ENCODE measurements at regions not wholly inside any gene's neighbourhood (a gene's known extent, or its start where the extent isn't known, plus 50 kb on each side); places are given as distances from the start of the nearest gene placed in this dataset.
"Not testable (repeated sequence)": the region's sequence is repeated elsewhere in the genome, so short reads cannot be mapped to it uniquely, and the experiment has no call there.

DNA sequence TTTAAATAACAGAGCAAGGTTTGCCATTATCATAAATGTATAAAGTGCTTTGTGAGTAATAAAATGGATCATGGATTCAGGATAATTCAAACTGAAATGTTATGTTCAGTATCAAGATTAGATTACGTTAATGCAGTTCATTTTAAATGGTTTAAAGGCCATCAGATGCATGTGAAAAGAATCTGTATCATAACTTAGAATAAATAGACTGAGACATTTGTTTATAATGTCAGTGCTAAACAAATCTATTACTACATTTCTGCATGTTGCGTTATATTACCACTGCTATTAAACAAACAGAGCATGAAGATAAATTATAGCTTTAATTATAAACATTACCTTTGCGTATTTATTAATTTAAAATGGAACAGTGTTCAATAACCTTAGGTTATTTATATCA lies 160.2 kb downstream of the TOX3 start:
- DNase-seq, result no peak

DNA sequence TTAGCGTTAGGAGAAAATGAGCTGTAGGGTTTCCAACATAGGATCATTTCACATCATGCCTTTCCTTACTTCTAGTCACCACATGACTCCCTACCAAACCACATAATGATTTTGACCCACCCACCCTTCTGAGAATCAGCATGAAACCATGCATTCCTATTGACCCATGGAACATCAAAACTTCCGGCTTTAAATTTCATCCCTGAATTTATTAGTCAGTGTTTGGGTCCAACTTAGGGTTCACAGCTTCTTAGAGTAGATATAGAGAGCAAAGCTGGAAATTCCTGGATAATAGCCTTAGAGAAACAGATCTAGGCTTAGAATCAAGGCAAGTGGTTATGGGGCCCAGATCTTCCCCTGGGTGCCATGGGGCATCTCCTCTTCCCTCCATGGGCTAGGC lies 162.6 kb downstream of the TOX3 start:
- DNase-seq, result no peak

DNA sequence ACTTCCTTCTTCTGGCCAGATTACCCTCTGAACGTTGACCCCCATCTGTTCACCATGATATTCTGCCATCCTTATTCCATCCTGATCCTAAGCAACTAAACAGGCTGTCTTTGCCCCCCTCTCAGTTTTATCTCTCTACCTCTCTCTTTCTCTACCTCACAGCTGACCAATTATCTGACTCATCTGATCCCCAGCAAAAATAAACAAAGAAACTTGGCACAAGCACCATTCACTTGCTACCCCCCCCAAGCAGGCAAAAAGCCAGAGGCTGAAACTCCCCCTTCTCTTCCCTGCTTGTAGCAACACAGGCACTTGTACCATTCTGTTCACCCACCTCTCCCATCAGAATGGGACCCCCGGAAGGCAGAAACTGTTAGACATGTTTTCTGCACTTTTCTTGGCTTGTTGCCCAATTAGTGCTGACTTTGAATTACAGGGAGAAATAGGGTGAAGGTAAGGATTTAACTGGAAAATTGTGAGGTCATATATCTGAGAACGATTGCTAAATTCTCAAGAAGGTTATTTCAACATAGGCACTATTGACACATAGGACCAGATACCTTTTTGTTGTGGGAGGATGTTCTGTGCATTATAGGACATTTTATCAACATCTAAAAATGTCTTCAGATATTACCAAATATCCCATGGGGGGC lies 163.2 kb downstream of the TOX3 start:
- DNase-seq, result no peak

DNA sequence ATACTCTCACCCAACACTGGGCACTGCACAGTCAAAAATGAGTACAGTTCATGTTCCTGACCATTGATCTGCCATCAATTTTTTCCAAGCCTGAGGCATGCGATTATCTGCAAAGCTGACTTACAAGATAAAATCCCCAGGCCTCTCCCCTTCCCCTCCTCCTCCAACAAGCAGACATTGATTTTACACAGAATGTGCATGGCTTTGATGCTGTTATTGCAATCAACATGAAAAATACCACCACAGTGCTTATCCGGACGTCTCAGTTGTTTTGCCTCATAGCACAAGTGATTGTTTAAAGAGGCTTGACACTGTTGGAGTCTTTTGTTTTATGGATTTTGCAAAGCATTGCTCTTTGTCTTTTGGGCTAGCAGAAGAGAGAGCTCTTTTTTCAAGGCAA lies 163.8 kb downstream of the TOX3 start:
- no peak for DNase-seq

DNA sequence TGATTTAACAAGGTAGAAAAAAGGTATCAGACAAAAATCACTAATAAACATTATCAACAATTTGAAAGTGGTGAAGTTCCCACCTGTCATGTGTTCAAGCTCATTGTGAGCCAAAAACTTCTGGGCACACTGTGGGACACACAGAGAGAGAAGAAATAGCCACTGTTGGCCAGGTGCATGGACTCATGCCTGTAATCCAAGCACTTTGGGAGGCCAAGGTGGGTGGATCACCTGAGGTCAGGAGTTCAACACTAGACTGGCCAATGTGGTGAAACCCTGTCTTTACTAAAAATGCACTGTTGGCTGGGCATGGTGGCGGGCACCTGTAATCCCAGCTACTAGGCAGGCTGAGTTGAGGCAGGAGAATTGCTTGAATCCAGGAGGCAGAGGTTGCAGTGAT lies 167.4 kb downstream of the TOX3 start:
- no peak for DNase-seq

DNA sequence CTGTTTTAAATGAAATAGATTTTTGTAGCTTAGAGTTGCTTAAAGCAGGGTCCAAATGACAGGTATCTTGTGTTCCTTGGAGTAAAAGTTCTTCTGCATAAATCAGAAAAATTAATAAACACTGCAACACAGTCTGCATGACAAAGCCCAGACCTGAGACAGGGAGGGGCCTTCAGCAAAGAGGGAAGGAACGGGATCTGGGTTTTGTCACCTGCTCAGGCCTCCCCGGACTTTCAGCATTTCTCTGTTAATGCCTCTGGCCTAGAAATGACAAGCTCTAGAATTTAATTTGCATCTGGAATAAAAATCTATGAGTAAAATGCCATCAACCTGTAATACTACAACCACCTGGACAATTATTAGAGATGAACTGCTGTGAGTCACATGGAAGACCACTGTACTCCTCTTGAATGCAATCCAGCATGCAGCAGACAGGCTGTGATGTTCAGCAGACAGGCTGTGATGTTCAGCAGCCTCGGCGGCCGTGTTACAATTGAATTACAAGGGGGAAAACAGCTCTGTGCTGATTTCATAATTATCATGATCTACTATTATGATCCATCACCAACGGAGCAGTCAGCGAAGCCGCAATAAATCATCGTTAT lies 170.2 kb downstream of the TOX3 start:
- no peak for DNase-seq

DNA sequence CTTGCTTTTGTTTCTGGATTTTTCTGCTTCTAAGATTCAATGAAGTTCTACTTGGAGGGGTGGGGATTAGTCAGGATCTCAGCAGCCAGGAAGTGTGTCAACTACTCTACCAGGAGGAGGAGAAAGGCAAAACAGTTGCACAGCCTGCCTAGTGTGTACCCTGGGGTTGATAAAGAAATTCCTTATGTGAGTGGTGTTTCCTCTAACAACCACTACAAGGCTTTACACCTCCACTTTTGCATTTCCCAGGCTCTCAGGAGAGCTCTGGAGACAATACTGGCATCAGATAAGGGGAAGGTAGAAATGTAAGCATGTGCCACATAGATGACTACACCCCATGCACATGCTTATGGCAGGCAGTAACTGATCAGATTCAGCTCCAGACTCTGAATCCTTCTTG lies 174.6 kb downstream of the TOX3 start:
- DNase-seq, result no peak

DNA sequence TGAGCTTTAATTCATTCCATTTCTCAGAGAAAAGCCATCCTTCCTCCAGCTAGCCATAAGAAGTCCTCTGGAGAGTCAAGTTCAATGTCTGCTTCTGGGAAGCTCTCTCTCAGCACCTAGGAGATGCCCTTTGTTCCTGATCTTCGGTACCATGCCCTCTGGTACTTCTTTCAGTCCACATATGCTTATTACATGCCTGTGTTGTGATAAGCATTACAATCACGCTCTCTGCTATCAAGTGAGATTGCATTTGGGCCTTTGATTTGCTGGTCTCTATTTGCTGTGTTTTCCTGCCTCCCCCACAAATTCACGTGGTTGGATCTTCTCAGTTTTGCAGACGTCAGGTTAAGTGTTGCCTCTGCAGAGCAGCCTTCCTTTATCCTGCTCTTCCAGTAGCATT lies 178.1 kb downstream of the TOX3 start:
- no peak for DNase-seq

DNA sequence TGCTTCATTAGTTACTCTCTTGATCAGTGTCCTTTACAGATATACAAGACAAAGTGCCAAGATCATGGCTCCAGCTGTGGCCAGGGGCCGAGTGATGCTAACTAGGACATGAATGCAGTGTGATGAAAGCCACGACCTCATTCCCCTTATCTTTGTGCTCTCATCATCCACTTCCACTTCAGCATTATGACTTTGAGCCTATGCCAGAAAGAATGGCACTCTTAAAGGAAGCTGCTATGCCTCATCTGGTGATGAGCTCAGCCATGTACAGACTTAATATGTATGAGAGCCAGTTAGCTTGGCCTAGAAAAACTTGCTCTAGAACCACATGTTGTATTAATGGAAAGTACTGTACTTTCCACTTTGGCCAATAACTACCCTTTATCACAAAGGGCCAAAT lies 179.1 kb downstream of the TOX3 start:
- DNase-seq, result no peak

DNA sequence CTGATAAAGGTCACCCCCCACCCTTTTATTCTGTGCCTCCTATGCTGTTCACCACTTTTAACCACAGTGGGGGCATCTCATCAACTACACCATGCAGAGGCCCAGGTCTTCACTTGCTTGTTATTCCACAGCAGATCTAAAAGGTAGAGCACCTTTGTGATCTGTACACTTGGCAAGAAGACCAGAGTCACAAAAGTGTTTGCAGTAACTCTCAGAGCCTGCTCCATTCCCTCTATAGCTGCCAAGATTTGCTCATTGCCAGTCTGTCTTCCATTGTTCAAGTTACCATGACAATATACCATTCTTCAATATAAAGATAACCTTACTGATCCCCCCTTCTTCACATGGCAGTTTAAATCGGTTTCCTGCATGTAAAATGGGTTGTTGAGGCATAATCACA lies 180.0 kb downstream of the TOX3 start:
- no peak for DNase-seq

DNA sequence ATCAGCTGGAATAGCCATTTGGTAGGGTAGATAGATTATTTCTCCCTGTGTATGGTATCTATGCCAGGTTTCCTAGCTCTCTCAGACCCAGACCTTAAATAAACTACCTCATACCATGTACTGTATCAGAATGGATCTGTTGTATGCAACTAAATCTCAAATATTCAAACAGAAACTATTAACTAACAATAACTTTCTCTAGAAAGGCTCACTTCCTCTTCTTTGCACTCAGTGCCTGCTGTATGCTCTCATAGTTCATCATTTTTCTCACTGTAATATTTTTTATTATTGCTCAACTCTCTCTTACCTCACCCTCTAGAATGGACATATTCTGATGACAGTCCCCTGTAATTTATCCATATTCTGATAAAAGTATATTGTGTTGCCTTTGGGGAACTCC lies 182.4 kb downstream of the TOX3 start:
- no peak for DNase-seq

DNA sequence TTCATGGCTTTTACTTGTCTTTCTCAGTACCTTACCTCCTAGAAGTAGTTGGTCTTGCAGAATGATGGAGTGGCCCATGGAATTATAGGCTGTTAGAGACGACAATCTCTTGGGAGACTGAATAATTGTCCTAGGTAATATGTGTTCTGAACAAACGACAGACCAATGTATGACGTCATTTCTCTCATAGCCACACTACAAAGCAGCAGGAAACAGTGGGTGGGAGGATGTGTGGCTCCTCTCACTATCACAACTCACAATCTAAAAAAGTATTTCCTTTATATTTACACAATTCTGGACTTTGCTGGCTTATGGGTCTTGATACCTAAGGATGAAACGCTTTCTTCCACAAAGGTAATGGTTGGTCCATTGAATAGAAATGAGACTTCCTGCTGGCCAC lies 183.9 kb downstream of the TOX3 start:
- DNase-seq, result no peak

DNA sequence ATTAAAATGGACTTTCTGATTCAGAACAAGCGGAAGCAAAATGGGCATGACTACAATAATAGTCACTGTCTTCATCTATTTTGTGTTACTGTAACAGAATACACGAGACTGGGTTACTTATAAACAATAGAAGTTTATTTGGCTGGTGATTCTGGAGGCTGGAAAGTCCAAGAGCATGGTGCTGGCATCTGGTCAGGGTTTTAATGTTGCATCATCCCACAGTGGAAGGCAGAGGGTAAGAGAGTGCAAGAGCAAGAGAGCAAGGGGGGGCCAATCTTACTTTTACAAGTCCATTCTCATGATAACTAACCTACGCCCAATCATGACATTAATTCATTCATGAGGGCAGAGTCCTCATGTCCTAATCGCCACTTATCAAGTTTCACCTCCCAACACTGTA lies 189.2 kb downstream of the TOX3 start:
- no peak for DNase-seq

DNA sequence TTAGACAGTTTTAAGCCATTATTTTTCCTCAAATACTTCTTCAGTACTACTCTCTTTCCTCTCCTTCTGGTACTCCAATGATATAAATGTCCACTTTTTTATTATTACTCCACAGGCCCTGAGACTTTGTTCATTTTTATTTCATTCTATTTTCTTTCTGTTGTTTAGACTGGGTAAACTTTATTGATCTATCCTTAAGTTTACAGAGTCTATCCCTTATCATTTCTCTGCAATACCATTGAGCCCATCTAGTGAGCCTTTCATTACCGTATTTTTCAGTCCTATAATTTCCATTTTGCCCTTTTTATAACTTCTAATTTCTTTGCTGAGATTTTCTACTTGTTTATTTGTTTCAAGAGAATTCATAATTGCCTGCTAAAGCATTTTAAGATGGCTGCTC lies 193.7 kb downstream of the TOX3 start:
- no peak for DNase-seq

DNA sequence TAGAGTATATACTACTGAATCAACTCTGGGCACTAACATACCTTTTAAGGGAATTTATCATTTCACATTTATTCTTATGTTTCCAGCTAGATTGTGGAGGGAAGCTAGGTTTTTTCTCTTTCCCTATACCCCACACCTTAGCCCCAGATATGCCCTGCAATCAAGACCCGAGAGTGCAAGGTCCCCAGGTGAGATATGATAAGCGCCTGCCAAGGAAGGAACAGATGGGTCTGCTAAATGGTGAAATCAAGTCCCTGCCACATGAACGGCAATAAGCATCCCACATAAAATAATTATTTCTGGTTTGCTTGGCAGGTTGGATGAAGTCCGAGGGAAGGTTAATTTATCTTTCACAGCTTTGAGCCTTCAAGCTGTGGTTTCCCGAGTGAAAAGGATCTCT lies 195.5 kb downstream of the TOX3 start:
- no peak for DNase-seq

DNA sequence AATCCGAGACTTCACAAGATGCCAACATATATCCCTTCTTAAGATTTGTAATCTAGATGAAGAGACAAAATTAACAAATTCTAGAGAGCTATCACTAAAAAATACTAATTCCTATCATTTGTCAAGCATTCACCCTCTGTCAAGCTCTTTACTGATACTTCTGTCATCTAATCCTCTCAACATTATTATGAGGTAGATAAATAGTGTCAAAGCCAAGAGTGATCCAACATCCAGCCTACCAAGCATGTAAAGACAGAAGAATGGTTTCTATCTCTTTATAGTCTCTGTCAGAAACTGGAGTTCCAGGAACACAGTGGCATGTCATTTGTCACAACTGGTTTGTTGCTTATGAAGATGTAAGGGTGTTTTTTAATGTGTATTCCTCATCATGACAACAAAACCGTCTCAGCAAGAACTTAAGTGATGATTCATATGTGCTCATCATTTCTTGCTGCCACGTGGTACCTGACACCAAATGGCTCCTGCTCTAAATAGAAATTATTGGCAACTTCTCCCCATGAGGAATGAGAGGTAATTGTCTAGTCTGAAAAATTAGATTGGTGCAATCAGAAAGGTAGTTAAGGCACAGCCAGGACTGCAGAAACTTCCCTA lies 196.8 kb downstream of the TOX3 start:
- DNase-seq, result no peak

DNA sequence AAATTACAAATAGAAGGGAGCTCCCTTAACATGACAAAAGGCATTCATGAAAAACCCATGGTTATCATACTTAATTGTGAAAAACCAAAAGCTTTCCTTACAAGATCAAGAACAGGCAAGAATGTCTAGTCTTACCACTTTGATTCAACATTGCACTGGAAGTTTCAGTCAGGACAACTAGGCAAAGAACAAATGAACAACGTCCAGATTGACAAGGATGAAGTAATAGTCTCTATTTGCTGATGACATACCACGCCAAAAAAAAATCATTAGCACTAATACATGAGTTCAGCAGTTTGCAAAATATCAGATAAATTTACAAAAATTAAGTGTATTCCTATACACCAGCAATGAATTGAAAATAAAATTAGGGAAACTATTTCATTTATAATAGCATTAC lies 200.2 kb downstream of the TOX3 start:
- DNase-seq, result no peak

DNA sequence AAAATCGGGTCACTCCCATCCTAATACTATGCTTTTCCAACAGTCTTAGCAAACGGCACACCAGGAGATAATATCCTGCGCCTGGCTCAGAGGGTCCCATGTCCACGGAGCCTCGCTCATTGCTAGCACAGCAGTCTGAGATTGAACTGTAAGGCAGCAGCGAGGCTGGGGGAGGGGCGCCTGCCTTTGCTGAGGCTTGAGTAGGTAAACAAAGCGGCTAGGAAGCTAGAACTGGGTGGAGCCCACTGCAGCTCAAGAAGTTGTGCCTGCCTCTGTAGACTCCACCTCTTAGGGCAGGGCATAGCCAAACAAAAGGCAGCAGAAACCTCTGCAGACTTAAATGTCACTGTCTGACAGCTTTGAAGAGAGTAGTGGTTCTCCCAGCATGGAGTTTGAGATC lies 213.3 kb downstream of the TOX3 start:
- not testable (repeated sequence) for DNase-seq

DNA sequence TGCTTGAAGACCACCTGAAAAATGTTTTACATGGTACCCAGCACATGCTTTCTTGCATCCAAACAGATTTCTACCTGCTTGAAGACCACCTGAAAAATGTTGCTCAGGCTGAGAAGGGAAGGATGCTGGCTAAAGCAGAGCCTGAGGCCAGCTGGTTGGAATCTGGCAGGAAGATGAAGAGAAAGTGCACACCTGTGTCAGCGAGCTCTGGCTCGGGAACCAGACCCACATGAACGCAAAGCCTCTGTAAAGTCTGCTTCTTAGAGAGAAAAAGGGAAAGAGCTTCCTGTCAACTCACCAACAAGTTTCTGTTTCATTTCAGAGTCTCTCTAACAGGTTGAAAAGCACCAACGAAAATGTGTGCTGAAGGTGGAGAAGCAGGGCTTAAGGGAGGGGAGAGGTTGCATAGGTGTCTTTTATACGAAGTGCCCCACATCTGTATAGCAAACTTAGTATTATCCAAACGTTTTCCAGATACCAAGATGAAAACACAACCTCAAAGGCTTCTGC lies 226.0 kb downstream of the TOX3 start:
- no peak for DNase-seq

DNA sequence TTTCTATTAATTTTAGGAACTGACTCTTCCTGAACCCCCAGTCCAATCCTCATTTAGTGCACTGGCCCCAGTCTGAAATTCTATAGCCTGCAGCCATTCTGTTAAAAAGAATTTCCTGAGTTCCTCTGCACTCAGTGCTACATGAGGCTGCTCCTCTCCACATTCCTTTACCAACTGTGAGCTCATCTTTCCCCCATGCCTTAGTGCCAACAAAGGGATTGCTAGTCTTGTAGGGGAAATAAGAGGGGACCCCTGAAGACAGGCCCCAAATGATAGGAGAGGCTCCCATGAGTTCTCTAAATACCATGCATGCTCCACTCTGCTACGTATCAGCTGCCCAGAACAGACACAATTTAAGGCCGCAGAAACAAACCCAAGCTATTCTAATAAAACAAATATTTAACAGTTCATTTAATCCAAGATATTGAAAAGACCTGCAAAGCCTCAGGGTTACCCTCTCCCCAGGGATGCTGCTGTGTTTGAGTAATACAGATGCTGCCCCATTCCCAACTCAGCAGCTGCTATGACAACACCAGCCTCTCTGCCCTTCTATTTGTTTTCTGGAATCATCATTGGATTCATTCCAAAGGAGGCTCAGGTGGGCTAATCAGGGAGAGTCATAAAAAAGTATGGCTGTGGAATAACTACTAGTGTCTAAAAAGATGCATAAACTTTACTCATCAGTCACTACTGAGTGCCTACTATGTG lies 228.5 kb downstream of the TOX3 start:
- DNase-seq, result no peak

DNA sequence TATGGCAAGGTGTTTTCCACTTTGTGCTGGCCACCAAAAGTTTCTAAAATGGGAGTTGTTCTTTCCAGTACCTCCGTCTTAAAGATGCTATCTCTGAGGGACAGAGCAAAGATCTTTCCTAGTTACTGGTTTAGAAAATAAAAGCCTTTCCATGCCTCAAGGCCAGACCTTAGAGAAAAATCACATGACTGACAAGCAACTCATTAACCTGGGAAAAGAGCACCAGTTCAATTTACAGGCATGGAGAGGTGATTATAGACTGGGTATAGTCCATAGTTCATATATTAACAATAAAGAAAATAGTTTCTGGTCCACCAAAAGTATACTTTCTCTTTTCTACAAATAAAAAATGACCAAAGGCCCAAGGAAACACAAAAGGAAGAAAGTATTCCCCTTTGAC lies 230.7 kb downstream of the TOX3 start:
- DNase-seq, result no peak

DNA sequence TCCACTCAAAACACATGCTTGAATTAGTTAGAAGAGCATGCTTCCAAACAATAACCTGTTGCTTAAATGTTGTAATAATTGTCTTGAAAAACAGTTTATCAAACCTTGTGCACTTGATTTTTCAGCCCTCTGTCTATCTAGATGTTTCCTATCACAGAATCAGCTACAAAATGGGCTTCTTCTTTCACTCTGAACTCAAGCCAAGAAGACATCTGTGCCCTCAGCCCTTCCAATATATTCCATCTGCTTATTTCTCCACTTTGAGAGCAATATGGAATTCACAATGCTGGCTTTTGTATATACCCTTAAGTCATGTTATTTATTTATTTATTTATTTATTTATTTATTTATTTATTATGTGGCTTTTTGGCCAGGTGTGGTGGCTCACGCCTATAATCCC lies 234.2 kb downstream of the TOX3 start:
- no peak for DNase-seq

DNA sequence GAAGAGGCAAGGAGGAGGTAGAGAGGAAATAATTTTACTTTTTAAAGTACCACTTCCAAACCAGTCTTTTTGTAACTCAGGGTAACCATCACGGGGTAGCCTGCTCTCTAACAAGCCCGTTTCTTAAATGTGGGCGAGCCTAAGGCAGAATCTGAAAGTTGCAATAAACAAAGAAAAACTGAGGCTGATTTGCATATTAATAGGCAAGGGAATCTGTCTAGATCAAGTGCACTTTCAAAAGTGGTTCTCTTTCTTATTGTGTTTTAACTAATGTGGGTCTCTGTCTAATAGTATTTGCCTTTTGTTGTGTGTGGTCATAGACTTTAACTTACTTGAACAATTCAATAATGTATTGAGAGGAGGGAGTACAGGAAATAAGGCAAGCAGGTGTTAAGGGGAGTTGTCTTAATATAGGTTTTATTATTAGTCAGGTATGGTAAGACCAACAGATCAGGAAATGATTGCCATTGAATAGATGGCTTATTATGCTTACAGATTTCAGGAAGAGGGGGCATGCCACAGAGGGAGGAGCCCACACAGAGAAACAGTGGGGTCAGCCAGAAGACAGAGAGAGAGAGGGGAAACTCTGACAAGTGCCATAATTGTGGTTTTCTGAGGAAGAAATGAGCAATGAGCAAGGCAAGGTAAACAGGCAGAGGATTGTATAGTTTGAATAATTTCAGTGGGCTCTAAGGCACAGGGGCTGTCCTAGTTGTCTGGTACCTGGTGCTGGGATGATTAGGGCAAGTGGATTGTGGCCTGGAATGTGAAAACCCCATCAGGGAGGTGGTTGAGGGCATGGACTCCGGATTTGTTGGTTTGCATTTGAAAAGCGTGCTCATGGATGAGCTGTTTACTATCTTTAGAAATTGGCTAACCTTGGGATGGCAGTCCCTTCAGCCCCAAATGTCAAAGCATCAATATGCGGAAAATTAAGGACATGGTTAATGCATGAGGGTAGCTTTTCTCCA lies 237.2 kb downstream of the TOX3 start:
- DNase-seq, result no peak

All from activated naive CD4-positive, alpha-beta T cell (primary cell).